NCI-H2196 (cell line): ENCODE measurements at regions not wholly inside any gene's neighbourhood (a gene's known extent, or its start where the extent isn't known, plus 50 kb on each side); places are given as distances from the start of the nearest gene placed in this dataset.
"Not testable (repeated sequence)": the region's sequence is repeated elsewhere in the genome, so short reads cannot be mapped to it uniquely, and the experiment has no call there.

ENCODE experiments used
- DNase-seq: peaks from one replicate; lab custom pipeline; 2025; ENCODE audit not compliant: unreplicated experiment; lab: John Stamatoyannopoulos, UW

GRCh38 chr1:79150576-79150975, 144.0 kb upstream of the ADGRL4 start:
- DNase-seq: no peak

GRCh38 chr1:79138227-79138626, 131.7 kb upstream of the ADGRL4 start:
- DNase-seq: not testable (repeated sequence)

GRCh38 chr1:79133774-79134364, 127.3 kb upstream of the ADGRL4 start:
- DNase-seq: no peak

GRCh38 chr1:79131626-79132025, 125.1 kb upstream of the ADGRL4 start:
- DNase-seq: no peak

GRCh38 chr1:79129914-79130313, 123.4 kb upstream of the ADGRL4 start:
- no peak for DNase-seq

- DNase-seq: no peak
These were observed 122.2 kb upstream of the ADGRL4 start for GRCh38 chr1:79128722-79129121.

- no peak for DNase-seq
These were observed 118.2 kb upstream of the ADGRL4 start for GRCh38 chr1:79124756-79125155.

GRCh38 chr1:79122521-79122920, 116.0 kb upstream of the ADGRL4 start:
- DNase-seq: no peak

- no peak for DNase-seq
These were observed 110.8 kb upstream of the ADGRL4 start for GRCh38 chr1:79117376-79117775.

- DNase-seq: no peak
These were observed 107.3 kb upstream of the ADGRL4 start for GRCh38 chr1:79113836-79114235.

- no peak for DNase-seq
These were observed 104.2 kb upstream of the ADGRL4 start for GRCh38 chr1:79110749-79111148.

- no peak for DNase-seq
These were observed 102.9 kb upstream of the ADGRL4 start for GRCh38 chr1:79109445-79109844.

- no peak for DNase-seq
These were observed 99.0 kb upstream of the ADGRL4 start for GRCh38 chr1:79105500-79105899.

GRCh38 chr1:79104617-79105016, 98.1 kb upstream of the ADGRL4 start:
- DNase-seq: no peak

- no peak for DNase-seq
These were observed 93.9 kb upstream of the ADGRL4 start for GRCh38 chr1:79100385-79100784.

- no peak for DNase-seq
These were observed 84.5 kb upstream of the ADGRL4 start for GRCh38 chr1:79090985-79091384.

- DNase-seq: no peak
These were observed 83.4 kb upstream of the ADGRL4 start for GRCh38 chr1:79089946-79090345.

- no peak for DNase-seq
These were observed 75.7 kb upstream of the ADGRL4 start for GRCh38 chr1:79082233-79082632.

- DNase-seq: no peak
These were observed 73.2 kb upstream of the ADGRL4 start for GRCh38 chr1:79079770-79080169.

- no peak for DNase-seq
These were observed 68.4 kb upstream of the ADGRL4 start for GRCh38 chr1:79074975-79075374.

- no peak for DNase-seq
These were observed 63.3 kb upstream of the ADGRL4 start for GRCh38 chr1:79069828-79070227.

- DNase-seq: no peak
These were observed 52.8 kb upstream of the ADGRL4 start for GRCh38 chr1:79059341-79059740.
